ENCODE measurements at regions not wholly inside any gene's neighbourhood (a gene's known extent, or its start where the extent isn't known, plus 50 kb on each side); places are given as distances from the start of the nearest gene placed in this dataset.

DNA sequence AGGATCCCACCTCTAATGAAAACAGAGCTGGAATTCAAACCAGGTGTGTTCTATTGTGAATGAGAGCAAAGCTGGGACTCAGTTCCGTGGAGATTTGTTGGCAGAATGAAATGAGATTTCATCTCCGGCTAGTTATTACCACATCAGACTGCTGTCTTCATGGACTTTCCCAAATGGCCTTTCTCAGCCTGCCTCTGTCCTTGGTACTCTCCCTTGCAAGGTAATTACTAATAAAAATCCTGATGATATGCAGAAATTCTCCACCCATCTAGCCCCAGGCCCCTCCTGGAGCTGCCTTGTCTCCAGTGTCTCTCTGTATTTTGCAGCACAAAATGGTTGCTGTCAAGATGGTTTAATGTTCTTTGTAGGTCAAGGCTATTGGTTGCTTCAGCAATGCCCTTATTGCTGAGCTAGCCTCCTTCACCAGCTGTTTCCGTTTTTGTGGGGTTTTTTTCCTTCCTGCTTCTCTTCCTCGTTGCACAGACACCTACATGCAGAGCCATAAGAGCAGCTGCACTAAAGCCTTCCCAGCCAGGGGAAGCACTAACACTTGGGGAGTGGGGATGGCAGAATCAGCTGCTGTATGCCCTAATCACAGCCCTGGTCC lies 185.0 kb upstream of the GHITM start:
- POLR2A ChIA-PET = no interaction called here
- intact Hi-C loops (cut with micrococcal nuclease) (no loop called here), dilution Hi-C loops (cut with MboI; ENCODE audit: extremely low pct_ligation_motif_present, low sequenced_read_pairs) (no loop called here)
- H3K27me3 ChIP-seq (ENCODE audit: control insufficient read depth in 2 of 2, insufficient read depth in 2 of 2, low read length in 2 of 2) = no peaks in the 10 kb centered on the region
- no peak overlapping the region for H3K9ac ChIP-seq (replicated peaks; ENCODE audit: extremely low read depth, insufficient read depth, low read length)
- no peak overlapping the region for H3K4me3 ChIP-seq (replicated peaks in 1 of 3; ENCODE audit: insufficient read depth in 1 of 3, low read depth in 1 of 3, low read length in 3 of 3)
- H3K4me1 ChIP-seq (ENCODE audit: control insufficient read depth, extremely low read depth, insufficient read depth, low read length) = no peaks in the 10 kb centered on the region
- H4K20me1 ChIP-seq (replicated peaks; ENCODE audit: control insufficient read depth, extremely low read depth, insufficient read depth, low read length) = no peaks in the 10 kb centered on the region
- H3K79me2 ChIP-seq (ENCODE audit: control insufficient read depth, insufficient read depth, low read length) = no peaks in the 10 kb centered on the region
- no peak for DNase-seq (ENCODE audit: low read depth, low spot score)
- no peak overlapping the region for H3K27ac ChIP-seq (ENCODE audit: insufficient read depth, low read depth, low read length)
- FAIRE-seq = no peak
- H3K36me3 ChIP-seq (ENCODE audit: control insufficient read depth in 2 of 2, extremely low read depth in 1 of 2, insufficient read depth in 2 of 2, low read length in 2 of 2) = no peaks in the 10 kb centered on the region
- H3K4me2 ChIP-seq (ENCODE audit: insufficient read depth, low read length) = no peak overlapping the region
- H3K9me1 ChIP-seq (replicated peaks; ENCODE audit: control insufficient read depth, extremely low read depth, insufficient read depth, low read length) = no peaks in the 10 kb centered on the region
- H3K9me3 ChIP-seq (replicated peaks; ENCODE audit: control insufficient read depth, insufficient read depth, low read length) = no peaks in the 10 kb centered on the region
- no peak overlapping the region for H2AFZ ChIP-seq (ENCODE audit: low read depth, low read length)
- no TSS peak for BruUV-seq (replicated peaks)
- TF ChIP-seq MAX (IDR thresholded peaks at IDR 0.05; ENCODE audit: insufficient read depth, insufficient read length) = no peak
- no peak for TF ChIP-seq MYC (IDR thresholded peaks at IDR 0.05; ENCODE audit: low read depth, low read length)
- CTCF ChIA-PET = no interaction called here

DNA sequence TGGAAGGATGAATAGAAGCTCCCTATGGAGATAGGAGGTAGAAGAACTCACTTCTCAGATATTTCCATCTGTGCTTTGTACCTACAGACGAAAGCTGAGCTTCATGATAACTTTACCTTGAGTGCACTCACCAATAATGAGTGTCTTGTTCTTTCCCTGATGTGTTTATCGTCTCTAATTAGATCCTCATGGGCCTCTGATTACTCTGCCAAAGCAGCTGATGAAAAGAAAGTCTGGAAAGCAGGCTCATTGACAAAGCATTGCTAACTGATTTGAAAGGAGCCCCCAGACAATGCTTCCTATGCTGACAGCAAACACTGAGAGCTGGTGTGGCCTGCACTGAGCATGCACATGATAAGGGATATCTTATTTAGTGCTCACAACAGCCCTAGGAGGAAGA lies 183.9 kb upstream of the GHITM start:
- Histone ChIP-seq H3K79me2 (ENCODE audit: control insufficient read depth, insufficient read depth, low read length) (no peaks in the 10 kb centered on the region), H3K27me3 (ENCODE audit: control insufficient read depth in 2 of 2, insufficient read depth in 2 of 2, low read length in 2 of 2) (no peaks in the 10 kb centered on the region), H3K36me3 (ENCODE audit: control insufficient read depth in 2 of 2, extremely low read depth in 1 of 2, insufficient read depth in 2 of 2, low read length in 2 of 2) (no peaks in the 10 kb centered on the region), H3K4me1 (ENCODE audit: control insufficient read depth, extremely low read depth, insufficient read depth, low read length) (no peaks in the 10 kb centered on the region), H3K9me1 (replicated peaks; ENCODE audit: control insufficient read depth, extremely low read depth, insufficient read depth, low read length) (no peaks in the 10 kb centered on the region), H4K20me1 (replicated peaks; ENCODE audit: control insufficient read depth, extremely low read depth, insufficient read depth, low read length) (no peaks in the 10 kb centered on the region), H3K9me3 (replicated peaks; ENCODE audit: control insufficient read depth, insufficient read depth, low read length) (no peaks in the 10 kb centered on the region), H3K27ac (ENCODE audit: insufficient read depth, low read depth, low read length) (no peak overlapping the region), H3K9ac (replicated peaks; ENCODE audit: extremely low read depth, insufficient read depth, low read length) (no peak overlapping the region), H3K4me3 (replicated peaks in 1 of 3; ENCODE audit: insufficient read depth in 1 of 3, low read depth in 1 of 3, low read length in 3 of 3) (no peak overlapping the region), H3K4me2 (ENCODE audit: insufficient read depth, low read length) (no peak overlapping the region), H2AFZ (ENCODE audit: low read depth, low read length) (no peak overlapping the region)
- DNase-seq (ENCODE audit: low read depth, low spot score) (no peak), FAIRE-seq (no peak)
- ChIA-PET CTCF (no interaction called here), POLR2A (no interaction called here)
- BruUV-seq (replicated peaks) = no TSS peak
- intact Hi-C loops (cut with micrococcal nuclease) = no loop called here
- dilution Hi-C loops (cut with MboI; ENCODE audit: extremely low pct_ligation_motif_present, low sequenced_read_pairs) = no loop called here
- TF ChIP-seq POLR2A (IDR thresholded peaks at IDR 0.05; ENCODE audit: low read depth, low read length) (no peak), MYC (IDR thresholded peaks at IDR 0.05; ENCODE audit: low read depth, low read length) (no peak), MAX (IDR thresholded peaks at IDR 0.05; ENCODE audit: insufficient read depth, insufficient read length) (no peak), FOS (IDR thresholded peaks at IDR 0.05; ENCODE audit: borderline replicate concordance, insufficient read depth, low read length) (no peak), EZH2 (IDR thresholded peaks at IDR 0.05; ENCODE audit: borderline replicate concordance, low read depth, low read length, severe bottlenecking) (no peak), JUN (IDR thresholded peaks at IDR 0.05; ENCODE audit: borderline replicate concordance, insufficient read depth, insufficient read length, low read depth) (no peak), POLR2AphosphoS5 (IDR thresholded peaks at IDR 0.05; ENCODE audit: insufficient read depth, low read depth, low read length) (no peak), GATA2 (IDR thresholded peaks at IDR 0.05; ENCODE audit: insufficient read depth, insufficient read length, low read depth, low read length) (no peak), CTCF (IDR thresholded peaks at IDR 0.05; ENCODE audit: extremely low read depth in 1 of 2, insufficient read depth in 1 of 2, low read depth in 1 of 2, low read length in 2 of 2) (no peak)

Data from endothelial cell of umbilical vein (primary cell).